ENCODE measurements at regions not wholly inside any gene's neighbourhood (a gene's known extent, or its start where the extent isn't known, plus 50 kb on each side); places are given as distances from the start of the nearest gene placed in this dataset.

- DNase-seq (ENCODE audit: insufficient read length, low spot score) (no peak), FAIRE-seq (no peak)
- TF ChIP-seq POU2F2 (IDR thresholded peaks at IDR 0.05; ENCODE audit: low read depth, low read length) = no peak
- no peak for TF ChIP-seq PAX5 (IDR thresholded peaks at IDR 0.05; ENCODE audit: insufficient read depth, low read length, severe bottlenecking)
- TF ChIP-seq POLR2AphosphoS5 (IDR thresholded peaks at IDR 0.05; ENCODE audit: low read depth, low read length) = no peak
- no peak for TF ChIP-seq POLR2A (IDR thresholded peaks at IDR 0.05; ENCODE audit: low read depth, low read length)
- TF ChIP-seq TAF1 (IDR thresholded peaks at IDR 0.05; ENCODE audit: low read depth, low read length) = no peak
- TF ChIP-seq SPI1 (IDR thresholded peaks at IDR 0.05; ENCODE audit: low read depth, low read length) = no peak
Observed at GRCh38 chr3:34258271-34258998, 460.0 kb downstream of the PDCD6IP start.

- no peak for FAIRE-seq
- TF ChIP-seq POLR2A (IDR thresholded peaks at IDR 0.05; ENCODE audit: low read depth, low read length) (no peak), POU2F2 (IDR thresholded peaks at IDR 0.05; ENCODE audit: low read depth, low read length) (no peak), PAX5 (IDR thresholded peaks at IDR 0.05; ENCODE audit: insufficient read depth, low read length, severe bottlenecking) (no peak), SPI1 (IDR thresholded peaks at IDR 0.05; ENCODE audit: low read depth, low read length) (no peak), POLR2AphosphoS5 (IDR thresholded peaks at IDR 0.05; ENCODE audit: low read depth, low read length) (no peak), TAF1 (IDR thresholded peaks at IDR 0.05; ENCODE audit: low read depth, low read length) (no peak)
Observed at GRCh38 chr3:34260271-34261000, 462.0 kb downstream of the PDCD6IP start.

GRCh38 chr3:34261001-34261385 lies 462.6 kb downstream of the PDCD6IP start:
- no peak for TF ChIP-seq POLR2A (IDR thresholded peaks at IDR 0.05; ENCODE audit: low read depth, low read length)
- TF ChIP-seq TAF1 (IDR thresholded peaks at IDR 0.05; ENCODE audit: low read depth, low read length) = no peak
- no peak for TF ChIP-seq PAX5 (IDR thresholded peaks at IDR 0.05; ENCODE audit: insufficient read depth, low read length, severe bottlenecking)
- no peak for TF ChIP-seq SPI1 (IDR thresholded peaks at IDR 0.05; ENCODE audit: low read depth, low read length)
- TF ChIP-seq POU2F2 (IDR thresholded peaks at IDR 0.05; ENCODE audit: low read depth, low read length) = no peak
- TF ChIP-seq POLR2AphosphoS5 (IDR thresholded peaks at IDR 0.05; ENCODE audit: low read depth, low read length) = no peak
- FAIRE-seq (no peak), DNase-seq (ENCODE audit: insufficient read length, low spot score) (no peak)

More at GRCh38 chr3:34260271-34261000, 462.0 kb downstream of the PDCD6IP start:
- DNase-seq (ENCODE audit: insufficient read length, low spot score) = peak; percentile 22

GRCh38 chr3:34263101-34263621 lies 464.7 kb downstream of the PDCD6IP start:
- DNase-seq (ENCODE audit: insufficient read length, low spot score) (no peak), FAIRE-seq (no peak)
- TF ChIP-seq SPI1 (IDR thresholded peaks at IDR 0.05; ENCODE audit: low read depth, low read length) (no peak), PAX5 (IDR thresholded peaks at IDR 0.05; ENCODE audit: insufficient read depth, low read length, severe bottlenecking) (no peak), TAF1 (IDR thresholded peaks at IDR 0.05; ENCODE audit: low read depth, low read length) (no peak), POLR2A (IDR thresholded peaks at IDR 0.05; ENCODE audit: low read depth, low read length) (no peak), POU2F2 (IDR thresholded peaks at IDR 0.05; ENCODE audit: low read depth, low read length) (no peak), POLR2AphosphoS5 (IDR thresholded peaks at IDR 0.05; ENCODE audit: low read depth, low read length) (no peak)

GRCh38 chr3:34264337-34265041 lies 466.1 kb downstream of the PDCD6IP start:
- FAIRE-seq = no peak

GRCh38 chr3:34267088-34267487 lies 468.7 kb downstream of the PDCD6IP start:
- DNase-seq (ENCODE audit: insufficient read length, low spot score) (no peak), FAIRE-seq (no peak)
- no peak for TF ChIP-seq POLR2AphosphoS5 (IDR thresholded peaks at IDR 0.05; ENCODE audit: low read depth, low read length)
- no peak for TF ChIP-seq PAX5 (IDR thresholded peaks at IDR 0.05; ENCODE audit: insufficient read depth, low read length, severe bottlenecking)
- TF ChIP-seq POU2F2 (IDR thresholded peaks at IDR 0.05; ENCODE audit: low read depth, low read length) = no peak
- no peak for TF ChIP-seq SPI1 (IDR thresholded peaks at IDR 0.05; ENCODE audit: low read depth, low read length)
- no peak for TF ChIP-seq POLR2A (IDR thresholded peaks at IDR 0.05; ENCODE audit: low read depth, low read length)
- TF ChIP-seq TAF1 (IDR thresholded peaks at IDR 0.05; ENCODE audit: low read depth, low read length) = no peak

More at GRCh38 chr3:34264337-34265041, 466.1 kb downstream of the PDCD6IP start:
- DNase-seq (ENCODE audit: insufficient read length, low spot score) = no peak
- TF ChIP-seq PAX5 (IDR thresholded peaks at IDR 0.05; ENCODE audit: insufficient read depth, low read length, severe bottlenecking) (no peak), POU2F2 (IDR thresholded peaks at IDR 0.05; ENCODE audit: low read depth, low read length) (no peak), POLR2AphosphoS5 (IDR thresholded peaks at IDR 0.05; ENCODE audit: low read depth, low read length) (no peak), TAF1 (IDR thresholded peaks at IDR 0.05; ENCODE audit: low read depth, low read length) (no peak), SPI1 (IDR thresholded peaks at IDR 0.05; ENCODE audit: low read depth, low read length) (no peak), POLR2A (IDR thresholded peaks at IDR 0.05; ENCODE audit: low read depth, low read length) (no peak)

DNA sequence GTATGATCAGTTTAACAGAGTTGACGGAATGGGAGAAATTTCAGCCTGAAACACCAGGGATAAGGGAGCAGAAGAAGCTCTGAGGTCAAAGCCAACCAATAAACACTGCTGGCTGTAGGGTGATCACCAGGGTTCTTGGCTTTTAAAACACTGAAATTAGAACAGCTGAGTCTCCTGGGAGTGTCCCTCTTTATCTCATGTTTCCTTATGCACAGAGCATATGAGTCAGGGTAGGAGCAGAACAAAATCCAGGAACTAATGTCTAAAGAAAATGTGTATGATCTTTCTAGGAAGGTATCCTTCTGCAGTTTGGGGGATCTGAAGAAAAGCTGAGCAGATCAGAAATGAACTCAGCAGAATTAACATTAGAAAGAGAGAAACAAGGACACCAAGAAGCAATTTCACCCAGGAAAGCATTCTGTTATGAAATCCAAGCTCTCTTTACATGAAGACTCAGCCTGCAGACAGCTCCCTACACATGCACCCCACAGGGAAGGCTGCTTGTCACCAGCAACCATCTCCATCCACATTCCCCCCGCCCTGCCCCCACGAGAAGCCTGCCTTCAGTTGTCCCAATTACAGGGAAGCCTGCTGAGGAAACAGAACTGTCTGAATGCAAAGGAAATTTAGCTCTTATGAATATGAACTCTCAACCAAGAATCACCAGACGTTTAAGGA lies 469.7 kb downstream of the PDCD6IP start:
- no peak for DNase-seq (ENCODE audit: insufficient read length, low spot score)
- no peak for FAIRE-seq
- no peak for TF ChIP-seq PAX5 (IDR thresholded peaks at IDR 0.05; ENCODE audit: insufficient read depth, low read length, severe bottlenecking)
- no peak for TF ChIP-seq SPI1 (IDR thresholded peaks at IDR 0.05; ENCODE audit: low read depth, low read length)
- TF ChIP-seq POLR2AphosphoS5 (IDR thresholded peaks at IDR 0.05; ENCODE audit: low read depth, low read length) = no peak
- no peak for TF ChIP-seq POLR2A (IDR thresholded peaks at IDR 0.05; ENCODE audit: low read depth, low read length)
- no peak for TF ChIP-seq POU2F2 (IDR thresholded peaks at IDR 0.05; ENCODE audit: low read depth, low read length)
- TF ChIP-seq TAF1 (IDR thresholded peaks at IDR 0.05; ENCODE audit: low read depth, low read length) = no peak

GRCh38 chr3:34275811-34276210 lies 477.4 kb downstream of the PDCD6IP start:
- no peak for TF ChIP-seq POU2F2 (IDR thresholded peaks at IDR 0.05; ENCODE audit: low read depth, low read length)
- no peak for TF ChIP-seq PAX5 (IDR thresholded peaks at IDR 0.05; ENCODE audit: insufficient read depth, low read length, severe bottlenecking)
- TF ChIP-seq SPI1 (IDR thresholded peaks at IDR 0.05; ENCODE audit: low read depth, low read length) = no peak
- TF ChIP-seq POLR2AphosphoS5 (IDR thresholded peaks at IDR 0.05; ENCODE audit: low read depth, low read length) = no peak
- TF ChIP-seq TAF1 (IDR thresholded peaks at IDR 0.05; ENCODE audit: low read depth, low read length) = no peak
- TF ChIP-seq POLR2A (IDR thresholded peaks at IDR 0.05; ENCODE audit: low read depth, low read length) = no peak
- DNase-seq (ENCODE audit: insufficient read length, low spot score) (no peak), FAIRE-seq (no peak)
